HEK293T (cell line): ENCODE measurements at regions not wholly inside any gene's neighbourhood (a gene's known extent, or its start where the extent isn't known, plus 50 kb on each side); places are given as distances from the start of the nearest gene placed in this dataset.

Experiments used
- CTCF ChIA-PET: fragments of 350-600 bp; formaldehyde crosslinking; extraction: SDS; loops from one replicate; lab custom pipeline; 2021; ENCODE audit warnings: antibody characterized with exemption, inconsistent platforms; lab: Yijun Ruan, JAX
- POLR2A ChIA-PET: fragments of 350-600 bp; formaldehyde crosslinking; extraction: SDS; loops from one replicate; lab custom pipeline; 2020; ENCODE audit warnings: antibody characterized with exemption, inconsistent platforms; lab: Yijun Ruan, JAX
- DNase-seq: peaks from one replicate; pipeline ENCODE4 v3.0.0; 2012; ENCODE audit warnings: mixed read lengths; ENCODE audit errors: extremely low spot score
- ARNT ChIP-seq: fragments of 450-650 bp; IDR thresholded peaks from 2 replicates; pipeline ENCODE4 v1.6.1; 2017; ENCODE audit warnings: mild to moderate bottlenecking
- BHLHE40 ChIP-seq: fragments of 450-650 bp; IDR thresholded peaks from 2 replicates; pipeline ENCODE4 v1.6.1; 2016; ENCODE audit warnings: mild to moderate bottlenecking, moderate library complexity, borderline replicate concordance
- CTBP1 ChIP-seq: fragments of 450-650 bp; IDR thresholded peaks from 2 replicates; pipeline ENCODE4 v1.6.1; 2016; ENCODE audit warnings: borderline replicate concordance
- ELF4 ChIP-seq: fragments of 450-650 bp; IDR thresholded peaks from 2 replicates; pipeline ENCODE4 v1.6.1; 2017; ENCODE audit warnings: antibody characterized with exemption
- FOXA1 ChIP-seq: fragments of 450-650 bp; IDR thresholded peaks from 2 replicates; pipeline ENCODE4 v1.6.1; 2016; ENCODE audit warnings: mild to moderate bottlenecking
- FOXK2 ChIP-seq: fragments of 450-650 bp; IDR thresholded peaks from 2 replicates; pipeline ENCODE4 v1.6.1; 2016; ENCODE audit warnings: mild to moderate bottlenecking
- FOXM1 ChIP-seq: fragments of 450-650 bp; IDR thresholded peaks from 2 replicates; pipeline ENCODE4 v1.6.1; 2017; ENCODE audit warnings: mild to moderate bottlenecking, borderline replicate concordance
- HDGF ChIP-seq: fragments of 450-650 bp; IDR thresholded peaks from 2 replicates; pipeline ENCODE4 v1.6.1; 2017; ENCODE audit warnings: antibody characterized with exemption, borderline replicate concordance
- L3MBTL2 ChIP-seq: fragments of 450-650 bp; conservative IDR thresholded peaks from 2 replicates; pipeline ENCODE4 v1.6.1; 2016; ENCODE audit warnings: mild to moderate bottlenecking
- LEF1 ChIP-seq: fragments of 450-650 bp; IDR thresholded peaks from 2 replicates; pipeline ENCODE4 v1.6.1; 2017; ENCODE audit warnings: mild to moderate bottlenecking, borderline replicate concordance
- NFRKB ChIP-seq: fragments of 450-650 bp; IDR thresholded peaks from 2 replicates; pipeline ENCODE4 v1.6.1; 2016; ENCODE audit warnings: mild to moderate bottlenecking, moderate library complexity
- SP1 ChIP-seq: fragments of 450-650 bp; IDR thresholded peaks from 2 replicates; pipeline ENCODE4 v1.6.1; 2017
- SUZ12 ChIP-seq: fragments of 450-650 bp; IDR thresholded peaks from 2 replicates; pipeline ENCODE4 v1.6.1; 2016; ENCODE audit warnings: mild to moderate bottlenecking
- TARDBP ChIP-seq: fragments of 450-650 bp; IDR thresholded peaks from 2 replicates; pipeline ENCODE4 v1.6.1; 2016
- ZNF384 ChIP-seq: fragments of 450-650 bp; IDR thresholded peaks from 2 replicates; pipeline ENCODE4 v1.6.1; 2016
- TF ChIP-seq, protein P1 (sequence below): fragments of 450-650 bp; IDR thresholded peaks from 2 replicates; pipeline ENCODE4 v1.6.1; 2016

- CTCF ChIA-PET = no interaction called here
- POLR2A ChIA-PET = no interaction called here
- no peak for DNase-seq
- no peak for TF ChIP-seq SP1
- no peak for TF ChIP-seq L3MBTL2
- no peak for TF ChIP-seq BHLHE40
- TF ChIP-seq ZNF384 = no peak
- TF ChIP-seq NFRKB = no peak
- TF ChIP-seq ARNT = no peak
- TF ChIP-seq, protein P1, sequence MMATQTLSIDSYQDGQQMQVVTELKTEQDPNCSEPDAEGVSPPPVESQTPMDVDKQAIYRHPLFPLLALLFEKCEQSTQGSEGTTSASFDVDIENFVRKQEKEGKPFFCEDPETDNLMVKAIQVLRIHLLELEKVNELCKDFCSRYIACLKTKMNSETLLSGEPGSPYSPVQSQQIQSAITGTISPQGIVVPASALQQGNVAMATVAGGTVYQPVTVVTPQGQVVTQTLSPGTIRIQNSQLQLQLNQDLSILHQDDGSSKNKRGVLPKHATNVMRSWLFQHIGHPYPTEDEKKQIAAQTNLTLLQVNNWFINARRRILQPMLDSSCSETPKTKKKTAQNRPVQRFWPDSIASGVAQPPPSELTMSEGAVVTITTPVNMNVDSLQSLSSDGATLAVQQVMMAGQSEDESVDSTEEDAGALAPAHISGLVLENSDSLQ = no peak
- TF ChIP-seq ELF4 = no peak
- TF ChIP-seq LEF1 = no peak
- no peak for TF ChIP-seq SUZ12
- TF ChIP-seq FOXM1 = no peak
- TF ChIP-seq FOXA1 = no peak
- TF ChIP-seq CTBP1 = no peak
- no peak for TF ChIP-seq FOXK2
- no peak for TF ChIP-seq HDGF
- TF ChIP-seq TARDBP = no peak
Observed at GRCh38 chr21:35333831-35334618, 284.9 kb upstream of the RUNX1 start.

GRCh38 chr21:35332841-35333426, 283.8 kb upstream of the RUNX1 start:
- ChIA-PET CTCF (no interaction called here), POLR2A (no interaction called here)
- TF ChIP-seq BHLHE40 = no peak
- TF ChIP-seq ARNT = no peak
- TF ChIP-seq CTBP1 = no peak
- TF ChIP-seq LEF1 = no peak
- TF ChIP-seq ELF4 = no peak
- TF ChIP-seq HDGF = no peak

GRCh38 chr21:35329940-35330660, 281.0 kb upstream of the RUNX1 start:
- ChIA-PET POLR2A (no interaction called here), CTCF (interaction anchor here (0.7 kb wide), 1 partner anchor 15 kb away, joined by 9 read pairs; no protein-coding TSS in a partner anchor)
- no peak for TF ChIP-seq ZNF384
- no peak for TF ChIP-seq NFRKB
- TF ChIP-seq BHLHE40 = no peak
- no peak for TF ChIP-seq CTBP1
- TF ChIP-seq FOXA1 = no peak
- DNase-seq = no peak

More at GRCh38 chr21:35332841-35333426, 283.8 kb upstream of the RUNX1 start:
- no peak for DNase-seq

- ChIA-PET CTCF (no interaction called here), POLR2A (no interaction called here)
- TF ChIP-seq BHLHE40 (no peak), FOXK2 (no peak), ZNF384 (no peak), SUZ12 (no peak), ELF4 (no peak), L3MBTL2 (no peak), FOXA1 (no peak), CTBP1 (no peak), HDGF (no peak), NFRKB (no peak), LEF1 (no peak), ARNT (no peak), TARDBP (no peak), FOXM1 (no peak), SP1 (no peak)
- TF ChIP-seq, protein P1 = no peak
- DNase-seq = no peak
Observed at GRCh38 chr21:35328856-35329455, 279.9 kb upstream of the RUNX1 start.

- POLR2A ChIA-PET = no interaction called here
- no peak for DNase-seq
- CTCF ChIA-PET = no interaction called here
- no peak for TF ChIP-seq ARNT
- no peak for TF ChIP-seq NFRKB
- no peak for TF ChIP-seq ZNF384
- TF ChIP-seq CTBP1 = no peak
- TF ChIP-seq HDGF = no peak
- no peak for TF ChIP-seq FOXA1
- no peak for TF ChIP-seq SP1
- TF ChIP-seq FOXK2 = no peak
- TF ChIP-seq TARDBP = no peak
- no peak for TF ChIP-seq L3MBTL2
- TF ChIP-seq, protein P1 = no peak
- TF ChIP-seq SUZ12 = no peak
- TF ChIP-seq FOXM1 = no peak
- no peak for TF ChIP-seq BHLHE40
Observed at GRCh38 chr21:35326677-35327076, 277.6 kb upstream of the RUNX1 start.
